ENCODE measurements at regions not wholly inside any gene's neighbourhood (a gene's known extent, or its start where the extent isn't known, plus 50 kb on each side); places are given as distances from the start of the nearest gene placed in this dataset.
A peak's percentile ranks its signal among the peaks of the same experiment; 100 is the strongest.

DNA sequence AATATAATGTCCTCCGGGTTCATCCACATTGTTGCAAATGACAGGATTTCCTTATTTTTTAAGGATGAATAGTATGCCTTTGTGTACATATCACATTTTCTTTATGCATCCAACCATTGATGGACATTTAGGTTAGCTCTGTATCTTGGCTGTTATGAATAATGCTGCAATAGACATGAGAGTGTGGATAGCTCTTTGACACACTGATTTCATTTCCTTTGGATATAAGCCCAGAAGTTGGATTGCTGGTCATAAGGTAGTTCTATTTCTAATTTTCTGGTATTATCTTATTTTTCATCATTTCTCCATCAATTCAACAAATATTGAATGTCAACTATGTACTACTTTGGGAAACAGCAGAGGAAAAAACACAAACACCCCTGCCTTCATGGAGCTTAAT, 423.3 kb downstream of the MTX2 start:
- no peak for TF ChIP-seq POLR2A (IDR thresholded peaks at IDR 0.05)
- TF ChIP-seq, protein P1, sequence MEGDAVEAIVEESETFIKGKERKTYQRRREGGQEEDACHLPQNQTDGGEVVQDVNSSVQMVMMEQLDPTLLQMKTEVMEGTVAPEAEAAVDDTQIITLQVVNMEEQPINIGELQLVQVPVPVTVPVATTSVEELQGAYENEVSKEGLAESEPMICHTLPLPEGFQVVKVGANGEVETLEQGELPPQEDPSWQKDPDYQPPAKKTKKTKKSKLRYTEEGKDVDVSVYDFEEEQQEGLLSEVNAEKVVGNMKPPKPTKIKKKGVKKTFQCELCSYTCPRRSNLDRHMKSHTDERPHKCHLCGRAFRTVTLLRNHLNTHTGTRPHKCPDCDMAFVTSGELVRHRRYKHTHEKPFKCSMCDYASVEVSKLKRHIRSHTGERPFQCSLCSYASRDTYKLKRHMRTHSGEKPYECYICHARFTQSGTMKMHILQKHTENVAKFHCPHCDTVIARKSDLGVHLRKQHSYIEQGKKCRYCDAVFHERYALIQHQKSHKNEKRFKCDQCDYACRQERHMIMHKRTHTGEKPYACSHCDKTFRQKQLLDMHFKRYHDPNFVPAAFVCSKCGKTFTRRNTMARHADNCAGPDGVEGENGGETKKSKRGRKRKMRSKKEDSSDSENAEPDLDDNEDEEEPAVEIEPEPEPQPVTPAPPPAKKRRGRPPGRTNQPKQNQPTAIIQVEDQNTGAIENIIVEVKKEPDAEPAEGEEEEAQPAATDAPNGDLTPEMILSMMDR (IDR thresholded peaks at IDR 0.05): no peak
- no peaks in the 10 kb centered on the region for H3K4me1 ChIP-seq
- no peak for DNase-seq
- WGBS, 2 donors: 78 to 84% methylated on average over 1 of the region's 1 CpG
- intact Hi-C loops (cut with DNase I; ENCODE audit: low total_unique reads): no loop called here
- H3K4me3 ChIP-seq: no peak overlapping the region
- no peaks in the 10 kb centered on the region for H3K27me3 ChIP-seq
- H3K36me3 ChIP-seq (ENCODE audit: low read depth, missing control alignments): no peaks in the 10 kb centered on the region
- H3K9me3 ChIP-seq: no peaks in the 10 kb centered on the region
- no peak overlapping the region for H3K27ac ChIP-seq

DNA sequence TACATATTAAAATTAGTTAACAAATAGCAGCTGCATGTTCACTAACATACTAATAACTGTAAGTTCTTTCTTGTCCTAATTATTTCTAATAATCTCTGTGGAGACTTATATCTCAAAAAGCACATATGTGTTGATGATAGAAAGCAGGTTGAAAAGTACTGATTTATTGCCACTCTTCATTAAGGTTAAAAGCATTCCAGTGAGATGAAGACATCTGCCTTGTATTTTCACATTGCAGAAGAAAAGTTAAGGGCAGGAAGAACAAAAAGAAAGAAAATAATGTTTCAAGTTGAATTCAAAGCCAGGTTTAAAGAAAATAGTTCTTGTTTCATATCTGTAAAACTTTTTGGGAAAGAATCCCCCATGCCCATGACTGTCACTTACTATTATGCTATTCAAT, 429.9 kb downstream of the MTX2 start:
- intact Hi-C loops (cut with DNase I; ENCODE audit: low total_unique reads): no loop called here
- TF ChIP-seq, protein P1 (IDR thresholded peaks at IDR 0.05): no peak
- TF ChIP-seq POLR2A (IDR thresholded peaks at IDR 0.05): no peak
- H3K9me3 ChIP-seq: no peaks in the 10 kb centered on the region
- H3K4me1 ChIP-seq: no peaks in the 10 kb centered on the region
- no peaks in the 10 kb centered on the region for H3K36me3 ChIP-seq (ENCODE audit: low read depth, missing control alignments)
- no peak overlapping the region for H3K27ac ChIP-seq
- H3K4me3 ChIP-seq: no peak overlapping the region
- no peaks in the 10 kb centered on the region for H3K27me3 ChIP-seq
- no peak for DNase-seq

DNA sequence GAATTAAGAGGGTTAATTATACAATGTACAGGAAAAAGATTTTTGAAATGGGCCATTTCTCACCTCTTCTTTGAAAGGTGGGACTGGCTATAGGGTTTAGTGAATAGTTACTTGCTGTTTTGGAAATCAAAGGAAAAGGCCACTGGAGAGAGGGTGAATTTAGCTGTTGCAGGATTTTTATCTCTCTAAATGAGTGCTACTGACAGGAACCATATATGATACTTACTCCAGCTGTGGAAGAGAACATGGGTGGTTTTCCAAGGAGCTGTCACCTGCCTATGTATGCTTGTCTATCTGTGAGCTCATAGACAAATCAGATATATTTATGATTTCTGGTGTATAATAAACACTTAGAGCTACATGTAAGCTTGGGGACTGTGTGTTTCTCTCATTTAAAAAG, 430.4 kb downstream of the MTX2 start:
- Histone ChIP-seq H3K27me3 (no peaks in the 10 kb centered on the region), H3K27ac (no peak overlapping the region), H3K9me3 (no peaks in the 10 kb centered on the region), H3K4me3 (no peak overlapping the region), H3K36me3 (ENCODE audit: low read depth, missing control alignments) (no peaks in the 10 kb centered on the region), H3K4me1 (no peaks in the 10 kb centered on the region)
- intact Hi-C loops (cut with DNase I; ENCODE audit: low total_unique reads): no loop called here
- DNase-seq: no peak
- TF ChIP-seq POLR2A (IDR thresholded peaks at IDR 0.05): no peak
- TF ChIP-seq, protein P1 (IDR thresholded peaks at IDR 0.05): no peak

DNA sequence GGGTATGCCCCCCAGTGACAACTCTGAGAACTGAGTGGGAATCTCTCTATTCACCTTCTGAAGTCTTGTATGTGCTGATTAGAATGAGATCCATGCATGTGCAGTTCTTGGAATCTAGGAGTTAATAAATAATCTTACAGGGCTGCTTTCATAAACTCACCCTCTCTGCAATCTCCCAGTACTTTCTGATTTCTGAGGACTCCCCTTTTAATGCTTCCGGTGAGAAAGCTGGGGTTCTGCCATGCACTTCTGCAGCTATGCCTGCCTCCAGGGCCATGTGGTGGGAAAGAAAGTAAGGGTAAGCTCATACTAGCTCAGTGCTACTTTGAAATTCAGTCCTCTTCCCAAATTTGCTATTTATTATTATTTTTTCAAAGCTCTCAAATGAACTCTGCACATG, 432.9 kb downstream of the MTX2 start:
- H3K4me1 ChIP-seq: no peaks in the 10 kb centered on the region
- no peaks in the 10 kb centered on the region for H3K9me3 ChIP-seq
- no peak for TF ChIP-seq POLR2A (IDR thresholded peaks at IDR 0.05)
- TF ChIP-seq, protein P1 (IDR thresholded peaks at IDR 0.05): no peak
- WGBS, 2 donors: 33 to 60% methylated on average over 1 of the region's 1 CpG
- no peaks in the 10 kb centered on the region for H3K27me3 ChIP-seq
- H3K27ac ChIP-seq: no peak overlapping the region
- no peak for DNase-seq
- no peak overlapping the region for H3K4me3 ChIP-seq
- intact Hi-C loops (cut with DNase I; ENCODE audit: low total_unique reads): no loop called here
- no peaks in the 10 kb centered on the region for H3K36me3 ChIP-seq (ENCODE audit: low read depth, missing control alignments)

DNA sequence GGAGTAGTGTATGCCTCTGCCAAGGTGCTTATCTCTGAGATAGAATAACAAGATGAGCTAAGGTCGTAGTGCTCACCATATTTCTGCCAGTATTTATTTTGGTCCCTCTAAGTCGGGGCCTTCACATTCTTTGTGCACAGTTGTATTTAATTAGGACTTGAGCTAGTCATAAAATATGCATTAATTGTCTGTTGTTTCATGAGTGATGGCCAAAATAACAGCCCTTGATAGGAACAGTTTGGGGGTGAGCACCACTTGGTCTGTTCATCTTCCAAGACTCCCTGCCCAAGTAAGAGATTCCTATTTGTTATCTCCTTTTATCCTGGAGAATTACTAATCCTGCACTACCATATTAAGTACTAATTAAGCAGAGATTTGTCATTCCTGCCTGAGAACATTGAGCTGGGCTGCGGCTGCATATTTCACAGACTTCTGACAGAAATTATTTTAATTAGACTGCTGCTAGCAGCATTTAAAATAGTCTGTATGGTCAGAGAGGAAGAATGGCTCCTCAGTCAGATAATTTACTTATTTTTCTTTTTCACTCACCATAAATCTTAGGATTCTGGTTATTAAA, 435.1 kb downstream of the MTX2 start:
- Histone ChIP-seq H3K4me1 (no peaks in the 10 kb centered on the region), H3K27ac (no peak overlapping the region), H3K36me3 (ENCODE audit: low read depth, missing control alignments) (no peaks in the 10 kb centered on the region), H3K4me3 (no peak overlapping the region), H3K27me3 (no peaks in the 10 kb centered on the region), H3K9me3 (no peaks in the 10 kb centered on the region)
- WGBS, 2 donors: 35 to 44% methylated on average over 3 of the region's 3 CpGs
- peak; percentile 23 for DNase-seq
- TF ChIP-seq POLR2A (IDR thresholded peaks at IDR 0.05): no peak
- TF ChIP-seq, protein P1 (IDR thresholded peaks at IDR 0.05): no peak
- intact Hi-C loops (cut with DNase I; ENCODE audit: low total_unique reads): no loop called here
